ENCODE measurements at regions not wholly inside any gene's neighbourhood (a gene's known extent, or its start where the extent isn't known, plus 50 kb on each side); places are given as distances from the start of the nearest gene placed in this dataset.

GRCh38 chr17:53090770-53091169 is 732.0 kb upstream of the KIF2B start:
- H3K27me3 Mint-ChIP-seq (ENCODE audit: unreplicated experiment) = no peaks in the 10 kb centered on the region
- H3K27ac Mint-ChIP-seq (ENCODE audit: unreplicated experiment) = no peak overlapping the region
- H3K4me3 Mint-ChIP-seq (ENCODE audit: unreplicated experiment) = no peak overlapping the region
- no peaks in the 10 kb centered on the region for H3K36me3 Mint-ChIP-seq (ENCODE audit: unreplicated experiment)
- TF ChIP-seq CTCF (IDR thresholded peaks at IDR 0.05) = no peak
- H3K4me1 Mint-ChIP-seq (ENCODE audit: unreplicated experiment) = no peaks in the 10 kb centered on the region
- DNase-seq (ENCODE audit: extremely low spot score, unreplicated experiment) = no peak
- H3K9me3 Mint-ChIP-seq (ENCODE audit: unreplicated experiment) = peaks cover 6% of the 10 kb centered on the region

DNA sequence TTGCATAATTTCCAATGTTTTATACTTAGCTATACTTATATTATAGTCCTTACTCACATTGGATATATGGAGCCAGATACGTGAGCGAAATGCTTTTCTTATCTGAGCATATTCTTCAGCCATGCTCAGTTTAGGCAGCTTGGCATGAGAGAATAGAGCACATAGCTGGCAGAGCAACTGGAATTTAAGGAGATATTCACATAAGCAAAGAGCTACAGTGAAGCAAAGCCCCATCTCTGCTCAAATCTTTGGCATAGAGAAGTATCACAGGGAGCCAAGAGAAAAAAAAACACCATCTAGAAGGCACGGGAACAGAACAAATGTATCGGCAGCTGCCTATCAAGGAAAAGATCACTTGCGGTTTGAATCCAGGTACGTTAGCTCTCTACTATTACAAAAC is 734.2 kb upstream of the KIF2B start:
- Mint-ChIP-seq H3K27ac (ENCODE audit: unreplicated experiment) (no peak overlapping the region), H3K36me3 (ENCODE audit: unreplicated experiment) (no peaks in the 10 kb centered on the region), H3K27me3 (ENCODE audit: unreplicated experiment) (no peaks in the 10 kb centered on the region), H3K4me3 (ENCODE audit: unreplicated experiment) (no peak overlapping the region), H3K4me1 (ENCODE audit: unreplicated experiment) (no peaks in the 10 kb centered on the region), H3K9me3 (ENCODE audit: unreplicated experiment) (no peaks in the 10 kb centered on the region)
- DNase-seq (ENCODE audit: extremely low spot score, unreplicated experiment) = no peak
- no peak for TF ChIP-seq CTCF (IDR thresholded peaks at IDR 0.05)

DNA sequence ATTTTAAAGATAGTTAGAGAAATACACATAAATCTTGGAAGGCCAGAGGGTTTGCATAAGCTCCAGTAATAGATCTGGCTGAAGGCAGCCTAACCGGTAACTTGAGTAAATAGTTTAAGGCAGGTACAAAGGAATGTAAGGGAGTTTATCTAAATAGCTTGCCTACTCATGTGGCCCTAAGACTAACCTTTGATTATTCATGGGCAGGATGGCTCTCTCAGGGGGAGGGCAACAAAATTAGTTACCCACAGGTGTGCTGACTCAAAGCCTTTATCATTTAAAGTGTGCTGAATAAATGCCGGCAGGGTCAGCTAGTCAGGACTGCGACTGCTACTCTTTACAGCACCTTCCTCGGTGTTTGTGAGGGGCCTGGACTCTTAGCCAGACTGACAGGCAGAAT is 761.3 kb upstream of the KIF2B start:
- Mint-ChIP-seq H3K4me1 (ENCODE audit: unreplicated experiment) (no peaks in the 10 kb centered on the region), H3K36me3 (ENCODE audit: unreplicated experiment) (no peaks in the 10 kb centered on the region), H3K27ac (ENCODE audit: unreplicated experiment) (no peak overlapping the region), H3K4me3 (ENCODE audit: unreplicated experiment) (no peak overlapping the region), H3K27me3 (ENCODE audit: unreplicated experiment) (no peaks in the 10 kb centered on the region), H3K9me3 (ENCODE audit: unreplicated experiment) (peaks cover 44% of the 10 kb centered on the region)
- no peak for DNase-seq (ENCODE audit: extremely low spot score, unreplicated experiment)
- no peak for TF ChIP-seq CTCF (IDR thresholded peaks at IDR 0.05)

DNA sequence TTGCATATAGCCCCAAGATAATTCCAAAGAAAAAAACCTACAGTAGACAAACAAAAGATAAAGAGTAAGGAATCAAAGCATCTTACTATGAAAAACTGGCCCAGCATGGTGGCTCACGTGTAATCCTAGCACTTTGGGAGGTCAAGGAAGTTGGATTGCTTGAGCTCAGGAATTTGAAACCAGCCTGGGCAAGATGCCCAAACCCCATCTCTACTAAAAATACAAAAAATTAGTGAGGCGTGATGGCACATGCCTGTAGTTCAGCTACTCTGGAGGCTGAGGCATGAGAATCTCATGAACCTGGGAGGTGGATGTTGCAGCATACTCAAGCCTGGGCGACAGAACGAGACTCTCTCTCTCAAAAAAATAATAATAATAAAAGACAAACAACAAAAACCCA is 764.7 kb upstream of the KIF2B start:
- no peaks in the 10 kb centered on the region for H3K4me1 Mint-ChIP-seq (ENCODE audit: unreplicated experiment)
- H3K9me3 Mint-ChIP-seq (ENCODE audit: unreplicated experiment) = peaks cover 39% of the 10 kb centered on the region
- no peak overlapping the region for H3K4me3 Mint-ChIP-seq (ENCODE audit: unreplicated experiment)
- DNase-seq (ENCODE audit: extremely low spot score, unreplicated experiment) = no peak
- no peak overlapping the region for H3K27ac Mint-ChIP-seq (ENCODE audit: unreplicated experiment)
- no peak for TF ChIP-seq CTCF (IDR thresholded peaks at IDR 0.05)
- H3K36me3 Mint-ChIP-seq (ENCODE audit: unreplicated experiment) = no peaks in the 10 kb centered on the region
- no peaks in the 10 kb centered on the region for H3K27me3 Mint-ChIP-seq (ENCODE audit: unreplicated experiment)

GRCh38 chr17:53046781-53047180 is 775.9 kb upstream of the KIF2B start:
- DNase-seq (ENCODE audit: extremely low spot score, unreplicated experiment) = no peak
- peaks cover 45% of the 10 kb centered on the region for H3K9me3 Mint-ChIP-seq (ENCODE audit: unreplicated experiment)
- H3K4me1 Mint-ChIP-seq (ENCODE audit: unreplicated experiment) = no peaks in the 10 kb centered on the region
- TF ChIP-seq CTCF (IDR thresholded peaks at IDR 0.05) = no peak
- H3K4me3 Mint-ChIP-seq (ENCODE audit: unreplicated experiment) = no peak overlapping the region
- H3K27ac Mint-ChIP-seq (ENCODE audit: unreplicated experiment) = no peak overlapping the region
- H3K27me3 Mint-ChIP-seq (ENCODE audit: unreplicated experiment) = no peaks in the 10 kb centered on the region
- H3K36me3 Mint-ChIP-seq (ENCODE audit: unreplicated experiment) = no peaks in the 10 kb centered on the region

All from osteocyte (in vitro differentiated cells).